Endodermal cell (in vitro differentiated cells): ENCODE measurements at regions not wholly inside any gene's neighbourhood (a gene's known extent, or its start where the extent isn't known, plus 50 kb on each side); places are given as distances from the start of the nearest gene placed in this dataset.
"Not testable (repeated sequence)": the region's sequence is repeated elsewhere in the genome, so short reads cannot be mapped to it uniquely, and the experiment has no call there.

Experiments used
- DNase-seq: peaks from one replicate; pipeline ENCODE4 v3.0.0-alpha.2; 2017
- H3K27ac ChIP-seq: 2 replicates; pipeline ENCODE4 v1.5.1; 2013; ENCODE audit warnings: mild to moderate bottlenecking, low read depth, low read length, moderate library complexity
- H3K27me3 ChIP-seq: 2 replicates; pipeline ENCODE4 v1.6.1; 2013; ENCODE audit warnings: mild to moderate bottlenecking, low read length, moderate library complexity; ENCODE audit not compliant: insufficient read depth, control insufficient read depth, poor library complexity, severe bottlenecking
- H3K36me3 ChIP-seq: 2 replicates; pipeline ENCODE4 v1.7.0; 2013; ENCODE audit warnings: mild to moderate bottlenecking, low read length, moderate library complexity; ENCODE audit not compliant: control insufficient read depth, insufficient read depth
- H3K4me1 ChIP-seq: one replicate; pipeline ENCODE4 v1.7.0; 2013; ENCODE audit warnings: low read length; ENCODE audit not compliant: control insufficient read depth, insufficient read depth
- H3K4me3 ChIP-seq: 2 replicates; pipeline ENCODE4 v1.5.1; 2013; ENCODE audit warnings: mild to moderate bottlenecking, low read length, moderate library complexity
- H3K9ac ChIP-seq: 2 replicates; pipeline ENCODE4 v1.6.1; 2013; ENCODE audit warnings: mild to moderate bottlenecking, low read length, moderate library complexity; ENCODE audit not compliant: poor library complexity, severe bottlenecking; ENCODE audit errors: extremely low read depth
- H3K9me3 ChIP-seq: 2 replicates; pipeline ENCODE4 v1.6.1; 2013; ENCODE audit warnings: mild to moderate bottlenecking, low read length, moderate library complexity; ENCODE audit not compliant: control insufficient read depth
- H3K27ac Mint-ChIP-seq: 2 replicates; pipeline ENCODE4 v1.8.0; 2020; ENCODE audit warnings: mixed read lengths
- H3K27me3 Mint-ChIP-seq: 2 replicates; pipeline ENCODE4 v1.8.0; 2021; ENCODE audit warnings: mild to moderate bottlenecking, mixed read lengths; ENCODE audit not compliant: insufficient read depth
- H3K36me3 Mint-ChIP-seq: 2 replicates; pipeline ENCODE4 v1.8.0; 2020; ENCODE audit warnings: low read depth, mixed read lengths
- H3K4me1 Mint-ChIP-seq: 2 replicates; pipeline ENCODE4 v1.8.0; 2020; ENCODE audit warnings: mixed read lengths
- H3K4me3 Mint-ChIP-seq: 2 replicates; pipeline ENCODE4 v1.8.0; 2020; ENCODE audit warnings: mild to moderate bottlenecking, moderate library complexity, mixed read lengths
- H3K9me3 Mint-ChIP-seq: 2 replicates; pipeline ENCODE4 v1.8.0; 2020; ENCODE audit warnings: mild to moderate bottlenecking, mixed read lengths
- WGBS, 2 experiments: methylation state at CpG; one replicate each; pipeline versions ENCODE4 v1.1.5 to v1.1.7; 2013; ENCODE audit warnings: missing lambda C conversion rate in 2 of 2, mixed read lengths in 1 of 2; ENCODE audit not compliant: insufficient coverage in 1 of 2, insufficient read length in 1 of 2; 5-methylcytosine and 5-hydroxymethylcytosine counted together
- TF ChIP-seq, protein P1 (sequence below): fragments of 200-600 bp; sonication (generic); conservative IDR thresholded peaks from 2 replicates; pipeline ENCODE4 v1.5.0; 2021; ENCODE audit warnings: antibody characterized with exemption, mild to moderate bottlenecking

DNA sequence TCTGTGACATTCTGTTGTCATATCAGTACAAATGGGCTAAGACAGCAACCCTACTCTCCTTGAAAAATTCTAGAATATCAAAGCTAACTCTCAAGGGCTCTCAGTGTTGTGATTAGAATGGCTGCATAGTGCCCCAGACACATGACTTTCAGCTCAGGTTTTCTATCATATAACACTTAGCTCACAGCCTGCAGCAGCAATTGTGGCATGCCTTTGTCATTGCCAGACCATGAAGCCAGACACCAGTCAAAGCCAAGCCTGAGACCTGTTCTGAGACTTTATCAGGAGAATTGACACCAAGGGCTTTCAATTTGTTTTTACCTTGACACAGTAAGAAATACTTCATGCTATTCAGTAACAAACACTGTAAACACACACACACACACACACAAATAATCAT is 159.0 kb upstream of the SNX2 start:
- Histone ChIP-seq H3K27me3 (no peaks in the 10 kb centered on the region), H3K4me3 (no peak overlapping the region), H3K9me3 (no peaks in the 10 kb centered on the region), H3K27ac (no peak overlapping the region), H3K36me3 (no peaks in the 10 kb centered on the region), H3K9ac (no peak overlapping the region), H3K4me1 (peaks cover 6% of the 10 kb centered on the region)
- TF ChIP-seq, protein P1, sequence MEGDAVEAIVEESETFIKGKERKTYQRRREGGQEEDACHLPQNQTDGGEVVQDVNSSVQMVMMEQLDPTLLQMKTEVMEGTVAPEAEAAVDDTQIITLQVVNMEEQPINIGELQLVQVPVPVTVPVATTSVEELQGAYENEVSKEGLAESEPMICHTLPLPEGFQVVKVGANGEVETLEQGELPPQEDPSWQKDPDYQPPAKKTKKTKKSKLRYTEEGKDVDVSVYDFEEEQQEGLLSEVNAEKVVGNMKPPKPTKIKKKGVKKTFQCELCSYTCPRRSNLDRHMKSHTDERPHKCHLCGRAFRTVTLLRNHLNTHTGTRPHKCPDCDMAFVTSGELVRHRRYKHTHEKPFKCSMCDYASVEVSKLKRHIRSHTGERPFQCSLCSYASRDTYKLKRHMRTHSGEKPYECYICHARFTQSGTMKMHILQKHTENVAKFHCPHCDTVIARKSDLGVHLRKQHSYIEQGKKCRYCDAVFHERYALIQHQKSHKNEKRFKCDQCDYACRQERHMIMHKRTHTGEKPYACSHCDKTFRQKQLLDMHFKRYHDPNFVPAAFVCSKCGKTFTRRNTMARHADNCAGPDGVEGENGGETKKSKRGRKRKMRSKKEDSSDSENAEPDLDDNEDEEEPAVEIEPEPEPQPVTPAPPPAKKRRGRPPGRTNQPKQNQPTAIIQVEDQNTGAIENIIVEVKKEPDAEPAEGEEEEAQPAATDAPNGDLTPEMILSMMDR = no peak
- peaks cover 14% of the 10 kb centered on the region for H3K4me1 Mint-ChIP-seq
- no peak overlapping the region for H3K27ac Mint-ChIP-seq
- no peak for DNase-seq
- H3K4me3 Mint-ChIP-seq = no peak overlapping the region
- H3K36me3 Mint-ChIP-seq = no peaks in the 10 kb centered on the region
- no peaks in the 10 kb centered on the region for H3K9me3 Mint-ChIP-seq
- H3K27me3 Mint-ChIP-seq = no peaks in the 10 kb centered on the region

DNA sequence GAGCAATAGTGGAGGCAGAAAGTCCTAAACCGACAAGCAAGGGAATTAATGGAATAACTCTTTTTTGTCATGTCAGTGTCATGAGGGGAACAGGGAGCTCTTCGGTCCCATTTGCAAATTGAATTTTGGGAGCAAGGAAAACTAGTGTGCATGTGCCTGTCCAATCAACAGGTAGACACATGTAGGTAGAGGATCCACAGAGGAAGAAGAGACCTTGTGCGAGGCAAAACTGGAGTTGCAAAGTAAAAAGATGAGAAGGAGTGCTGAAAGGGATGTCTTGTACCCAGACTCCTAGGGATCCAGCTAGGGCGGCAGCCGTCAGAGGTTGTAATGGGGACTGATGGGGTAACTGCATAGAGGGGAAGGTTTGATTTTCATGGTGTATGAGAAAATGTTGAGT is 156.8 kb upstream of the SNX2 start:
- not testable (repeated sequence) for H3K4me1 Mint-ChIP-seq, H3K9me3 Mint-ChIP-seq, H3K36me3 Mint-ChIP-seq, H3K4me3 Mint-ChIP-seq, H3K27me3 ChIP-seq, DNase-seq, H3K9me3 ChIP-seq, H3K4me3 ChIP-seq, H3K4me1 ChIP-seq, H3K36me3 ChIP-seq, H3K27ac ChIP-seq, H3K9ac ChIP-seq, H3K27ac Mint-ChIP-seq, H3K27me3 Mint-ChIP-seq
- WGBS, 2 experiments = 92 to 98% methylated on average over 5 of the region's 5 CpGs

DNA sequence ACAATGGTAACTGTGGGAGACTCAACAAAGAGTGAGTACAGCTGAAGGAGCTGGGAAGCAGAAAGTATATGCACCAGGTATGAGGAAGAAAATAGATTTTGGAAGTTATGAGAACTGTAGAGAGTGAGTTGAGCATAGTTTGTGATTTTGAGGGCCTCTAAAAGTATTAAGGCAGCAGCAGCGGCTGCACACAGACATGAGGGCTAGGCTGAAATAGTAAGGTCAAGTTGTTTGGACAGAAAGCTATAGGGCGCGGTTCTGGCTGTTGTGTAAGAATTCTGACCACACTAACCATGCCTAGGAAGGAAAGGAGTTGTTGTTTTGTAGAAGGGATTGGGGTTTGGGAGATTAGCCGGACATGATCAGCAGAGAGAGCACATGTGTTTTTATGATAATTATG is 154.1 kb upstream of the SNX2 start:
- not testable (repeated sequence) for H3K36me3 ChIP-seq, H3K4me1 ChIP-seq, H3K9me3 Mint-ChIP-seq, H3K36me3 Mint-ChIP-seq, H3K4me3 Mint-ChIP-seq, H3K9ac ChIP-seq, DNase-seq, H3K4me1 Mint-ChIP-seq, H3K27me3 Mint-ChIP-seq, H3K27me3 ChIP-seq, H3K27ac ChIP-seq, H3K27ac Mint-ChIP-seq, H3K4me3 ChIP-seq
- peaks cover 16% of the 10 kb centered on the region for H3K9me3 ChIP-seq
- WGBS, 2 experiments = 86 to 97% methylated on average over 1 to 4 of the region's 4 CpGs

DNA sequence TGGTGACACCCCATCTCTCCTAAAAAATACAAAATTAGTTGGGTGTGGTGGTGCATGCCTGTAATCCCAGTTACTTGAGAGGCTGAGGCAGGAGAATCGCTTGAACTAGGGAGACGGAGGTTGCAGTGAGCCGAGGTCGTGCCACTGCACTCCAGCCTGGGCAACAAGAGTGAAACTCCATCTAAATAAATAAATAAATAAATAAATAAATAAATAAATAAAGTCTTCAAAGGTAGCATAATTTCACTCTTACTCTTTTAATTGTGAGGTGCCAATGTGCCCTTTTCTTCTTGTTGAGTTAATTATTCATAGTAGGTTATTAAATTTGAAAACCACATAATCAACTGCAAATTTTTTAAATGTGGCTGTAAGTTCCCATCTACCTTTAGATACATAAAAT is 146.2 kb upstream of the SNX2 start:
- not testable (repeated sequence) for H3K4me3 Mint-ChIP-seq, H3K27me3 ChIP-seq, H3K27ac ChIP-seq, H3K36me3 Mint-ChIP-seq, H3K36me3 ChIP-seq, H3K4me1 ChIP-seq, DNase-seq, H3K4me1 Mint-ChIP-seq, H3K4me3 ChIP-seq, H3K9ac ChIP-seq, H3K27me3 Mint-ChIP-seq, H3K27ac Mint-ChIP-seq
- H3K9me3 ChIP-seq = peaks cover 16% of the 10 kb centered on the region
- H3K9me3 Mint-ChIP-seq = peaks cover 12% of the 10 kb centered on the region
- WGBS, 2 experiments = 85% methylated on average over 2 of the region's 4 CpGs; no CpG with 5 or more reads in 1 of the 2 experiments
